OCI-LY3 (cell line): ENCODE measurements at regions not wholly inside any gene's neighbourhood (a gene's known extent, or its start where the extent isn't known, plus 50 kb on each side); places are given as distances from the start of the nearest gene placed in this dataset.

Experiments used
- H2AFZ ChIP-seq: fragments of 200-600, 300-600 bp; shearing (Covaris generic); 2 replicates; pipeline ENCODE4 v1.6.0; 2014; ENCODE audit warnings: antibody characterized with exemption, low read depth, low read length
- H3K27ac ChIP-seq: fragments of 200-600, 300-600 bp; sonication (generic); 2 replicates; pipeline ENCODE4 v1.5.1; 2014; ENCODE audit warnings: mild to moderate bottlenecking, low read length, moderate library complexity, mixed read lengths
- H3K27me3 ChIP-seq: fragments of 200-600, 300-600 bp; sonication (generic); 2 replicates; pipeline ENCODE4 v1.6.1; 2014; ENCODE audit warnings: low read depth, low read length, mixed read lengths
- H3K36me3 ChIP-seq: fragments of 200-600, 300-600 bp; sonication (generic); replicated peaks from 2 replicates; pipeline ENCODE3; 2014; ENCODE audit warnings: low read depth, low read length, mixed read lengths
- H3K4me1 ChIP-seq: fragments of 300-600, 200-600 bp; sonication (generic); 2 replicates; pipeline ENCODE4 v1.6.1; 2014; ENCODE audit warnings: low read length, mixed read lengths
- H3K4me2 ChIP-seq: fragments of 200-600, 300-600 bp; sonication (generic); 2 replicates; pipeline ENCODE4 v1.6.1; 2014; ENCODE audit warnings: low read length, mixed read lengths
- H3K4me3 ChIP-seq: fragments of 300-600, 200-600 bp; sonication (generic); 2 replicates; pipeline ENCODE4 v1.5.1; 2014; ENCODE audit warnings: antibody characterized with exemption, mild to moderate bottlenecking, low read length, moderate library complexity
- H3K79me2 ChIP-seq: fragments of 300-600, 200-600 bp; shearing (Covaris generic); 2 replicates; pipeline ENCODE4 v1.6.1; 2014; ENCODE audit warnings: mild to moderate bottlenecking, low read length, mixed read lengths
- H3K9ac ChIP-seq: fragments of 300-600, 200-600 bp; shearing (Covaris generic); 2 replicates; pipeline ENCODE4 v1.6.0; 2014; ENCODE audit warnings: mild to moderate bottlenecking, low read length, moderate library complexity
- H3K9me3 ChIP-seq: fragments of 200-600, 300-600 bp; shearing (Covaris generic); 2 replicates; pipeline ENCODE4 v1.6.1; 2014; ENCODE audit warnings: low read length, mixed read lengths; ENCODE audit not compliant: insufficient read depth
- H4K20me1 ChIP-seq: fragments of 200-600, 300-600 bp; sonication (generic); 2 replicates; pipeline ENCODE4 v1.6.1; 2016; ENCODE audit warnings: low read length, mixed read lengths; ENCODE audit not compliant: insufficient read depth
- EZH2phosphoT487 ChIP-seq: fragments of 200-600 bp; shearing (Covaris generic); IDR thresholded peaks from 2 replicates; pipeline ENCODE4 v1.6.1; 2018; ENCODE audit warnings: antibody characterized with exemption, mixed run types, low read depth
- TF ChIP-seq, protein P1 (sequence below): fragments of 200-600, 300-600 bp; sonication (generic); IDR thresholded peaks from 2 replicates; pipeline ENCODE4 v1.5.1; 2014; ENCODE audit warnings: antibody characterized with exemption, low read length, low read depth

DNA sequence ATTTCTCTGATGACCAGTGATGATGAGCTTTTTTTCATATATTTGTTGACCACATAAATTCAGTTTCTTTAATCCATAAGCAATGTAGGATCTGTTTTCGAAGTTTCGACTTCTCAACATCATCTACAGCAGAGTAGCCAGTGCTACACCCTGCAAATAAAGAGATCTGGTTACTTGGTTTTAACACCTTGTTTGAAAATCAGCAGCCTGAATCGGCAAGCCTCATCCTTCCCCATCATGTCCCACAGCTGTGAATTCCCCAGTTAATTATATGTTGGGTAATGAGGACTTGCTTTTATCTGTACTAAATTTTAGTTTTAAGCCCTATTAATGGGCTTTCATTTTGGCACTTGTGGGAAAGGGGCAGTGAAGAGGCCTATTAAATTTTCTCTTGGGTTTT is 80.6 kb downstream of the BMP2 start:
- Histone ChIP-seq H3K36me3 (no peaks in the 10 kb centered on the region), H3K4me3 (no peak overlapping the region), H3K9ac (no peak overlapping the region), H4K20me1 (no peaks in the 10 kb centered on the region), H3K9me3 (no peaks in the 10 kb centered on the region), H3K79me2 (no peaks in the 10 kb centered on the region), H3K4me2 (no peak overlapping the region), H2AFZ (no peak overlapping the region), H3K27ac (no peak overlapping the region), H3K27me3 (no peaks in the 10 kb centered on the region), H3K4me1 (no peaks in the 10 kb centered on the region)
- no peak for TF ChIP-seq EZH2phosphoT487
- TF ChIP-seq, protein P1, sequence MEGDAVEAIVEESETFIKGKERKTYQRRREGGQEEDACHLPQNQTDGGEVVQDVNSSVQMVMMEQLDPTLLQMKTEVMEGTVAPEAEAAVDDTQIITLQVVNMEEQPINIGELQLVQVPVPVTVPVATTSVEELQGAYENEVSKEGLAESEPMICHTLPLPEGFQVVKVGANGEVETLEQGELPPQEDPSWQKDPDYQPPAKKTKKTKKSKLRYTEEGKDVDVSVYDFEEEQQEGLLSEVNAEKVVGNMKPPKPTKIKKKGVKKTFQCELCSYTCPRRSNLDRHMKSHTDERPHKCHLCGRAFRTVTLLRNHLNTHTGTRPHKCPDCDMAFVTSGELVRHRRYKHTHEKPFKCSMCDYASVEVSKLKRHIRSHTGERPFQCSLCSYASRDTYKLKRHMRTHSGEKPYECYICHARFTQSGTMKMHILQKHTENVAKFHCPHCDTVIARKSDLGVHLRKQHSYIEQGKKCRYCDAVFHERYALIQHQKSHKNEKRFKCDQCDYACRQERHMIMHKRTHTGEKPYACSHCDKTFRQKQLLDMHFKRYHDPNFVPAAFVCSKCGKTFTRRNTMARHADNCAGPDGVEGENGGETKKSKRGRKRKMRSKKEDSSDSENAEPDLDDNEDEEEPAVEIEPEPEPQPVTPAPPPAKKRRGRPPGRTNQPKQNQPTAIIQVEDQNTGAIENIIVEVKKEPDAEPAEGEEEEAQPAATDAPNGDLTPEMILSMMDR = no peak

DNA sequence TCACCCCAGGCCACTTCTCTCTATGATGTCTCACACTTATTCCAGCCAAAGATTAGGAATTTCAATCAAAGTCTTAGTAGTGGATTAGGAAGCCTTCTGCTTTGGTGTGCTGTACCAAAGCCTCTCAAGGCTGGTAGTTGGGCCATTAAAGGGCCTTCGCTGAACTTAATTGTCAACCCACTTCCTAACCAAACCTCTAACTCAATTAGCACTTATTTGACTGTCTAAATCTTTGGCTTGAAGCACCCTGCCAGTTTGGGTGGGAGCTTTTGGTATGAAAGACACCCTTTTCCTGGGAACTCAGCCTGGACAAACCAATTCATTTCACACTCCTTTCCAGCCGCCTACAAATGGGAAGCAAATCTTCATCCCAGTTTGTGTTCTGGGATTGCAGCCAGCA is 81.5 kb downstream of the BMP2 start:
- no peaks in the 10 kb centered on the region for H3K36me3 ChIP-seq
- H3K79me2 ChIP-seq = no peaks in the 10 kb centered on the region
- H3K4me3 ChIP-seq = no peak overlapping the region
- H2AFZ ChIP-seq = no peak overlapping the region
- H3K9ac ChIP-seq = no peak overlapping the region
- no peak overlapping the region for H3K4me2 ChIP-seq
- no peaks in the 10 kb centered on the region for H3K9me3 ChIP-seq
- TF ChIP-seq, protein P1 = no peak
- TF ChIP-seq EZH2phosphoT487 = no peak
- no peaks in the 10 kb centered on the region for H4K20me1 ChIP-seq
- no peaks in the 10 kb centered on the region for H3K27me3 ChIP-seq
- no peak overlapping the region for H3K27ac ChIP-seq
- H3K4me1 ChIP-seq = no peaks in the 10 kb centered on the region

DNA sequence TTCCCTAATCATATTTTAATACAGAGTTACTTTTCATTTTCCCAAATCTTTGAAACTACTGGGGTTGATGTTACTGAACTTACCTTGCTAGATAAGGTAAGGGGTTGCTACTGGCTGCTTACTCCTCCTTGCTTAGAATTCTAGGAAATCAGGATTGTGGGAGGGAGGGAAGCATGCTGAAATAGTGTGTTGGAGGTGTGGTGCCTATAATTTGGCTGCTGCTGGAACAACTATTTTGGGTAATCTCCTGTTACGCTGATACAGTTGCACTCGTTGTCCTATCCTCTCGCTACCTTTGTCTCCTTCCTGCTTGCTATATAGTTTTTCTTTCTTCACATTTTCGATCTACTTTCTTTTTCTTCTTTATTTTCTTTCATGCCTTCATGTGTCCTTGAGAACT is 83.7 kb downstream of the BMP2 start:
- Histone ChIP-seq H3K9me3 (no peaks in the 10 kb centered on the region), H3K27me3 (no peaks in the 10 kb centered on the region), H3K4me2 (no peak overlapping the region), H3K4me3 (no peak overlapping the region), H2AFZ (no peak overlapping the region), H3K4me1 (no peaks in the 10 kb centered on the region), H3K36me3 (no peaks in the 10 kb centered on the region), H3K9ac (no peak overlapping the region), H3K27ac (no peak overlapping the region), H4K20me1 (no peaks in the 10 kb centered on the region), H3K79me2 (no peaks in the 10 kb centered on the region)
- no peak for TF ChIP-seq EZH2phosphoT487
- TF ChIP-seq, protein P1 = no peak

DNA sequence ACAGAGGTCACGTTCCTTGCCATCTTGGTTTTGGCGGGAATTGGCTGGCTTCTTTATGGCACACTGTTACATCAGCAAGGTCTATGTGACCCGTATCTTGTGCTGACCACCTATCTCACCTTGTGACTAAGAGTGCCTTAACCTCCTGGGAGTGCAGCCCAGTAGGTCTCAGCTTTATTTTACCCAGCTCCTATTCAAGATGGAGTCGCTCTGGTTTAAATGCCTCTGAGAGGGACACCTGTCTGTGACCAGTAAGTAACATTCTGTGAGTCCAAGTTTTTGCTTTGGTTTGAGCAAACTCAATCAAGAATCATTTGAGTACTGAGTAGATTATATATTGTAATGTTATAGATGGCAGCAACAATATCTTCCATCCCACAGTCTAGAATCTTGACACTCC is 85.0 kb downstream of the BMP2 start:
- TF ChIP-seq, protein P1 = no peak
- TF ChIP-seq EZH2phosphoT487 = no peak
- H3K4me3 ChIP-seq = no peak overlapping the region
- no peaks in the 10 kb centered on the region for H3K79me2 ChIP-seq
- no peaks in the 10 kb centered on the region for H4K20me1 ChIP-seq
- H3K9me3 ChIP-seq = no peaks in the 10 kb centered on the region
- no peak overlapping the region for H3K27ac ChIP-seq
- no peak overlapping the region for H3K9ac ChIP-seq
- no peaks in the 10 kb centered on the region for H3K27me3 ChIP-seq
- no peak overlapping the region for H3K4me2 ChIP-seq
- H2AFZ ChIP-seq = no peak overlapping the region
- H3K4me1 ChIP-seq = no peaks in the 10 kb centered on the region
- no peaks in the 10 kb centered on the region for H3K36me3 ChIP-seq
